SK-N-SH (cell line): ENCODE measurements at regions not wholly inside any gene's neighbourhood (a gene's known extent, or its start where the extent isn't known, plus 50 kb on each side); places are given as distances from the start of the nearest gene placed in this dataset.

Experiments used
- CHD2 ChIP-seq: fragments of 150-350 bp; IDR thresholded peaks from 2 replicates; pipeline ENCODE4 v1.6.1; 2018; ENCODE audit warnings: low read length; ENCODE audit not compliant: partially characterized antibody
- ELF1 ChIP-seq: IDR thresholded peaks from 2 replicates; pipeline ENCODE4 v1.4.0; 2012
- EP300 ChIP-seq, 2 experiments: IDR thresholded peaks; 2 replicates each; pipeline versions ENCODE4 v1.4.0 to v1.6.1; 2012; ENCODE audit warnings: borderline replicate concordance in 1 of 2, low read depth in 1 of 2, low read length in 1 of 2
- EZH2phosphoT487 ChIP-seq: fragments of 200-600 bp; sonication (generic); IDR thresholded peaks from 2 replicates; pipeline ENCODE4 v1.6.1; 2017; ENCODE audit warnings: low read depth, mixed run types, mild to moderate bottlenecking, antibody characterized with exemption, moderate library complexity, borderline replicate concordance
- GABPA ChIP-seq: IDR thresholded peaks from 2 replicates; pipeline ENCODE4 v1.4.0; 2012; ENCODE audit warnings: low read depth, mild to moderate bottlenecking
- POLR2AphosphoS5 ChIP-seq: IDR thresholded peaks from 2 replicates; pipeline ENCODE4 v1.6.1; 2012; ENCODE audit warnings: low read depth, low read length
- TF ChIP-seq, protein P1 (sequence below): fragments of 200-600 bp; sonication (generic); IDR thresholded peaks from 2 replicates; pipeline ENCODE4 v1.6.1; 2017; ENCODE audit warnings: antibody characterized with exemption, mild to moderate bottlenecking, moderate library complexity
- TF ChIP-seq, protein P2 (sequence below): IDR thresholded peaks from 2 replicates; pipeline ENCODE4 v1.4.0; 2012; ENCODE audit warnings: low read depth, borderline replicate concordance

DNA sequence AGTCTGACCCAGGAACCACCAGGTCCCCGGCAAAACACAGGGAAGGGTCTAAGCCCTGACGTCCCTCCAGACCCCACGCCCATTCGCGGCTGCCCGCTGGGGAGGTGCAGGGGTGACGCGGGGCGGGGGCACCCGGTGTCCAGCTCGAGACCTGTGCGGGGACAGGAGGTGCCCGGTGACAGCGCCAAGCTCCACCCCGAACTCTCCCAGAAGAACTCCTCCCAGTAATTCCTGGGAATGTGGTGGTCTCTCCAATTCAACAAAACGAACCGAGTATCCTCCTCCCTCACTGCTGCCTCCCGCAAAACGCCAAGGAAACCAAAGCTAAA lies 164.1 kb upstream of the PDE10A start:
- TF ChIP-seq, protein P1, sequence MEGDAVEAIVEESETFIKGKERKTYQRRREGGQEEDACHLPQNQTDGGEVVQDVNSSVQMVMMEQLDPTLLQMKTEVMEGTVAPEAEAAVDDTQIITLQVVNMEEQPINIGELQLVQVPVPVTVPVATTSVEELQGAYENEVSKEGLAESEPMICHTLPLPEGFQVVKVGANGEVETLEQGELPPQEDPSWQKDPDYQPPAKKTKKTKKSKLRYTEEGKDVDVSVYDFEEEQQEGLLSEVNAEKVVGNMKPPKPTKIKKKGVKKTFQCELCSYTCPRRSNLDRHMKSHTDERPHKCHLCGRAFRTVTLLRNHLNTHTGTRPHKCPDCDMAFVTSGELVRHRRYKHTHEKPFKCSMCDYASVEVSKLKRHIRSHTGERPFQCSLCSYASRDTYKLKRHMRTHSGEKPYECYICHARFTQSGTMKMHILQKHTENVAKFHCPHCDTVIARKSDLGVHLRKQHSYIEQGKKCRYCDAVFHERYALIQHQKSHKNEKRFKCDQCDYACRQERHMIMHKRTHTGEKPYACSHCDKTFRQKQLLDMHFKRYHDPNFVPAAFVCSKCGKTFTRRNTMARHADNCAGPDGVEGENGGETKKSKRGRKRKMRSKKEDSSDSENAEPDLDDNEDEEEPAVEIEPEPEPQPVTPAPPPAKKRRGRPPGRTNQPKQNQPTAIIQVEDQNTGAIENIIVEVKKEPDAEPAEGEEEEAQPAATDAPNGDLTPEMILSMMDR = no peak
- no peak for TF ChIP-seq POLR2AphosphoS5
- TF ChIP-seq ELF1 = no peak
- no peak for TF ChIP-seq EZH2phosphoT487
- TF ChIP-seq CHD2 = no peak
- TF ChIP-seq, protein P2, sequence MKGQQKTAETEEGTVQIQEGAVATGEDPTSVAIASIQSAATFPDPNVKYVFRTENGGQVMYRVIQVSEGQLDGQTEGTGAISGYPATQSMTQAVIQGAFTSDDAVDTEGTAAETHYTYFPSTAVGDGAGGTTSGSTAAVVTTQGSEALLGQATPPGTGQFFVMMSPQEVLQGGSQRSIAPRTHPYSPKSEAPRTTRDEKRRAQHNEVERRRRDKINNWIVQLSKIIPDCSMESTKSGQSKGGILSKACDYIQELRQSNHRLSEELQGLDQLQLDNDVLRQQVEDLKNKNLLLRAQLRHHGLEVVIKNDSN = no peak
- no peak for TF ChIP-seq EP300 (IDR thresholded peaks at IDR 0.05; ENCODE audit: borderline replicate concordance in 1 of 2, low read depth in 1 of 2, low read length in 1 of 2)
- no peak for TF ChIP-seq GABPA
